SK-N-MC (cell line): ENCODE measurements at regions not wholly inside any gene's neighbourhood (a gene's known extent, or its start where the extent isn't known, plus 50 kb on each side); places are given as distances from the start of the nearest gene placed in this dataset.
A peak's percentile ranks its signal among the peaks of the same experiment; 100 is the strongest.

Source experiments
- DNase-seq: peaks from one replicate; pipeline ENCODE4 v3.0.0-alpha.2; 2011; ENCODE audit warnings: low read depth, low spot score
- H3K27ac ChIP-seq: fragments of 200-600 bp; sonication (generic); 2 replicates; pipeline ENCODE4 v1.5.1; 2016; ENCODE audit warnings: mixed run types
- H3K36me3 ChIP-seq: fragments of 200-600 bp; sonication (generic); 2 replicates; pipeline ENCODE4 v1.6.1; 2017; ENCODE audit warnings: antibody characterized with exemption, low read length, mixed read lengths; ENCODE audit not compliant: insufficient read depth
- H3K4me3 ChIP-seq: fragments of 200-600 bp; sonication (generic); 2 replicates; pipeline ENCODE4 v1.5.1; 2016
- H3K9ac ChIP-seq: fragments of 200-600 bp; sonication (generic); 2 replicates; pipeline ENCODE4 v1.8.0; 2017; ENCODE audit warnings: mixed run types, mixed read lengths; ENCODE audit not compliant: insufficient read length
- H3K9me3 ChIP-seq: fragments of 200-600 bp; sonication (generic); 2 replicates; pipeline ENCODE4 v1.6.1; 2017; ENCODE audit warnings: low read depth, mild to moderate bottlenecking, antibody characterized with exemption, low read length, moderate library complexity, mixed read lengths
- EZH2 ChIP-seq: fragments of 200-600 bp; sonication (generic); IDR thresholded peaks from one replicate; pipeline ENCODE4 v1.6.1; 2017; ENCODE audit warnings: antibody characterized with exemption
- FOXP2 ChIP-seq: optimal IDR thresholded peaks from 2 replicates; pipeline ENCODE3; 2011; ENCODE audit warnings: mild to moderate bottlenecking, moderate library complexity; ENCODE audit not compliant: insufficient read depth; ENCODE audit errors: extremely low read length, control extremely low read depth
- POLR2AphosphoS5 ChIP-seq: IDR thresholded peaks from 2 replicates; pipeline ENCODE4 v1.6.1; 2012; ENCODE audit warnings: mild to moderate bottlenecking, low read depth, low read length, borderline replicate concordance

GRCh38 chr3:104951426-104951825 lies 415.3 kb upstream of the ALCAM start:
- no peak overlapping the region for H3K4me3 ChIP-seq
- no peaks in the 10 kb centered on the region for H3K36me3 ChIP-seq
- H3K9ac ChIP-seq: no peak overlapping the region
- H3K27ac ChIP-seq: no peak overlapping the region
- no peaks in the 10 kb centered on the region for H3K9me3 ChIP-seq
- DNase-seq: no peak
- TF ChIP-seq EZH2 (no peak), FOXP2 (no peak), POLR2AphosphoS5 (no peak)

DNA sequence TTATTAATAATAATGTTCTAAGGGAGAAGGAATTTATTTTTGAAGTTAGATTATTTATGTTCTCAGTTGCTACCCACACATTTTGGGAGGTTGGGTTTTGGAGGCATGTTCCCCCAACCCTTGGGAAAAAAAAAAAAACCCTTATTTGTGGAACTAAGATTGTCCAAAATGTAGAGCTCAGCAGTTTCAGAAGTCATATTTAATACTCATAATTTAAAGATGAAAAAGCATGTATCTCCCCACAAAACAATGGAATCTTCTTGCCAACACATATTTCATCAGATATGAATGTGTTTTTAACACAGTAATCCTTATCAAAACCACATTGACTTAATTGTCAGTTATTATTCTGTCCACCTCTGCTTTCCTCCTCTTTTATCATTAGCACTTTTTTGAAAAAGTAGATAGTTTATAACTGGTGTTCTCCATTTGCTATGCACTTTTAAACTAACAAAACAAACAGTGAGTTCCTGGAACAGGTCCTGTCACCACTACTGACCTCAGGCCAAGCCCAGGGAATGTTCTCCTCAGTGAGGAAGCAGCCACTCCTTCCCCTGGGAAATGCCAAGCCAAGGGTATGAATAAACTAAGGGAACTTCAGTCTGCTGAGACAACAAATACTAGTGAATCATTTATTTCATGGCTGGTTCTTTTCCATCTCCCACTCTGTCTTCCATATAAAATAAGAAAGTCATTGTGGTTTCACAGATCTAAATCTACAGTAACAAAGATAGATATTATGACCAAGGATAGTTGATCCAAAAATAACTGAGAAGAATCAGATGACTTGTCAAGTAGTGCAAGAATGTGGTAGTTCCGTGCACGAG lies 414.4 kb upstream of the ALCAM start:
- Histone ChIP-seq H3K36me3 (no peaks in the 10 kb centered on the region), H3K4me3 (no peak overlapping the region), H3K9ac (no peak overlapping the region), H3K9me3 (no peaks in the 10 kb centered on the region), H3K27ac (peak overlapping the region; percentile 29; the same call in 1 of the 2 replicates)
- TF ChIP-seq POLR2AphosphoS5: no peak
- TF ChIP-seq FOXP2: no peak
- TF ChIP-seq EZH2: no peak
- no peak for DNase-seq

DNA sequence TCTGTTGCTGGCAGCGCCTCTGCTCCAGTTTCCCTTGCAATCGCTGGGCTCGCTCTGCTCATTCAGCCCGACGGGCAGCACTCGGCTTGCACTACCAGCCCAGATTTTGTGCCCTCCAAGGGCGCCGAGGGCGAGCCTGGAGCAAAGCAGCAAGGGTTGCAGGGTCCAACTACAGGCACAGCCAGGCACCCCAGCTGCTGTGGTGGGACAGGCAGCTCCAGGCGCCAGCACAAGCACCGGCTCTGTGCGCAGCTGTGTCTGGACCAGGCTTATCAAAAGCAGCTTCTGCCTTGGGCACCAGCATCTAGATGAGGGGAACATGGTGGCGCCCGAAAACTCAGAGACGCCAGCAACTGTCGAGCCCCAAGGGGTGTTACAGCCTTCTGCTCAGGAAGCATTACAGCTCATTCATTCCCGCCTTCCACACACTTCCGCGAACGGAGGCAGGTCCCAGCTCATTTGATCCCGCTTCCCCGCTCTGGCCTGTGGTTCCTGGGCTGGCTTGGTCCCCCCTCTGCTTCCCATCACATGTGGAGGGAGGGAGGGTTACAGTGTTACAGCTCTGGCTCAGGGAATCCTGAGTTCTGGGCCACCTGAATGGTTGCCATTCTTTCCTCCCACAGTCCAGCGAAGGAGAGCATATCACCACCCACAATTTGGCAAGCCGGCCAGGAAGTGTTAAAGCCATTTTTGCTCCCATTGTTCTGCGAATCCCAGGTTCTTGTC lies 409.9 kb upstream of the ALCAM start:
- no peak for DNase-seq
- Histone ChIP-seq H3K9me3 (no peaks in the 10 kb centered on the region), H3K36me3 (no peaks in the 10 kb centered on the region), H3K27ac (no peak overlapping the region), H3K4me3 (no peak overlapping the region), H3K9ac (no peak overlapping the region)
- TF ChIP-seq EZH2 (no peak), FOXP2 (no peak), POLR2AphosphoS5 (no peak)

- no peaks in the 10 kb centered on the region for H3K36me3 ChIP-seq
- no peak overlapping the region for H3K27ac ChIP-seq
- H3K4me3 ChIP-seq: no peak overlapping the region
- H3K9ac ChIP-seq: no peak overlapping the region
- TF ChIP-seq EZH2 (no peak), POLR2AphosphoS5 (no peak), FOXP2 (no peak)
- no peaks in the 10 kb centered on the region for H3K9me3 ChIP-seq
- no peak for DNase-seq
Measured at GRCh38 chr3:104960579-104960978, 406.1 kb upstream of the ALCAM start.

DNA sequence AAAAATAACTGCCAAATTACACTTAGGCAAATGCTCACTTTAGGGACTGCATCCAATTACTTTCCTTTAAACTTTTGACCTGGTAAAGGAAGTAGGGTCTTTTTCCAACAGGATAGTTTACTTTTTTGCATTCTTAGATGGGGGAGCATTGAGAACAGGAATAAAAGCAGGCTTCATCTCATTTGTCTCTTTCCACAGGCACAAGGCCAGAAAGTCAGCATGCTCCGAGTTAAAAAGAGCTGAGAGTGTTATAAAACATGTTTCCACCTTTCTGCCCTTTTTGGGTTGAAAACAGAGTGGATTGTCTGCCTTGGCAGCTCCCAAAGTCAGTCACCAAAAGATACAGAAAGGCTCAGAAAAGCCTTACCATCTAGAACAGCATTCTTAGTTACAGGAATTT lies 404.9 kb upstream of the ALCAM start:
- Histone ChIP-seq H3K4me3 (no peak overlapping the region), H3K9me3 (no peaks in the 10 kb centered on the region), H3K36me3 (no peaks in the 10 kb centered on the region), H3K27ac (no peak overlapping the region; the same call in 1 of the 2 replicates), H3K9ac (no peak overlapping the region)
- no peak for DNase-seq
- no peak for TF ChIP-seq FOXP2
- TF ChIP-seq EZH2: no peak
- no peak for TF ChIP-seq POLR2AphosphoS5

DNA sequence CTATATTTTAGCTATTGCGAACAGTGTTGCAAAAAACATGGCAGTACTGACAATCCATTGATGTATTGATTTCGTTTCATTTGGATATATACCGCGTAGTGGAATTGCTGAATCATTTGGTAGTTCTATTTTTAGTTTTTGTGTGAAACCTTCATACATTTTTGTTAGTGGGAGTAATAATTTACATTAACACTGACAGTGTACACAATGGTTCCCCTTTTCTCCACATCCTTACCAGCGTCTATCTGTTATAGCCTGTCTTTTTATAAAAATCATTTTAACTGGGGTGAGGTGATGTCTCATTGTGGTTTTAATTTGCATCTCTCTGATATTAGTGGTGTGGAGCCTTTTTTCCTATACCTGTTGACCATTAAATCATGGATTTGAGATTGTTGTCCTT lies 392.4 kb upstream of the ALCAM start:
- Histone ChIP-seq H3K27ac (no peak overlapping the region), H3K36me3 (no peaks in the 10 kb centered on the region), H3K9me3 (peaks cover 7% of the 10 kb centered on the region; the same call in 1 of the 2 replicates), H3K9ac (no peak overlapping the region), H3K4me3 (no peak overlapping the region)
- TF ChIP-seq POLR2AphosphoS5 (no peak), EZH2 (no peak), FOXP2 (no peak)
- DNase-seq: no peak

DNA sequence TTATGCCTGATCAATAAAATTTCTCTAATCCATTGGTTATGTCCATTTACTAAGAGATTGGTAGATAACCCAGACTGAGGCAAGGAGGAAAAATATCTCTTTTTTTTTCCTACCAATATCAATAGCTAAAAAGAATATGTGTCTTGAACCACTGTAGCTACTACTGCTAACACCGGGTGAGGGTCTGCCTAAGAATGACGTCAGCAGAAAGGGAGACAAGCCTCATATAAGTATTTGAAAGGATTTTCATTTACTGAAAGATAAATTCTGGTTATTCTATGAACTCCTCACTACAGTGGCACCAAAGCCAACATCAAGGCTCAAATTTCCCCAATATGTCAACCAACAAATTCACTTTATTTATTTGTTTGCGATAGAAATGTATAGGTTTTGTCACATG lies 389.0 kb upstream of the ALCAM start:
- peaks cover 7% of the 10 kb centered on the region; the same call in 1 of the 2 replicates for H3K9me3 ChIP-seq
- no peak for TF ChIP-seq FOXP2
- TF ChIP-seq POLR2AphosphoS5: no peak
- TF ChIP-seq EZH2: no peak
- H3K4me3 ChIP-seq: no peak overlapping the region
- H3K27ac ChIP-seq: no peak overlapping the region
- no peak for DNase-seq
- no peak overlapping the region for H3K9ac ChIP-seq
- no peaks in the 10 kb centered on the region for H3K36me3 ChIP-seq

DNA sequence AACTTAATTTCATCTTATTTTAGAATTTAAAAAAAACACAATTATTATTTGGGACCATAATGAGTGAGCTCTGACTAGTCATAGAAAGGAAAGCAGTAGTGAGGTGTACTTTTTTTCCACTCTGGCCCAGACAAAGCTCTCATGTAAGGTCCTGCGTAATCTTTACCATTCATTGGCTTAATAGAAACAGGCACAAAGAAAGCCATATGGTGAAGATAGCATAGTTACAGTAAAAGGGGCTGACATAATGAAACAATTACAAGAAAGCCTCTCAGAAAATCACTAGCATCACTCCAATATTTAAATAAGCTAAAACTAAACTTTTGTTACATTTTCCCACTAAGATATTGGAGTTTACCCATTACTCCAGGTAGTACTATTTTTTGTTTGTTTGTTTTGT lies 384.6 kb upstream of the ALCAM start:
- H3K9ac ChIP-seq: no peak overlapping the region
- H3K27ac ChIP-seq: no peak overlapping the region
- no peaks in the 10 kb centered on the region for H3K36me3 ChIP-seq
- H3K4me3 ChIP-seq: no peak overlapping the region
- DNase-seq: no peak
- TF ChIP-seq FOXP2 (no peak), POLR2AphosphoS5 (no peak), EZH2 (no peak)
- H3K9me3 ChIP-seq: no peaks in the 10 kb centered on the region

- H3K4me3 ChIP-seq: no peak overlapping the region
- H3K9me3 ChIP-seq: no peaks in the 10 kb centered on the region
- TF ChIP-seq POLR2AphosphoS5 (no peak), EZH2 (no peak), FOXP2 (no peak)
- no peak for DNase-seq
- no peak overlapping the region for H3K27ac ChIP-seq
- no peaks in the 10 kb centered on the region for H3K36me3 ChIP-seq
- H3K9ac ChIP-seq: no peak overlapping the region
Measured at GRCh38 chr3:104987859-104988258, 378.9 kb upstream of the ALCAM start.
